ENCODE measurements at regions not wholly inside any gene's neighbourhood (a gene's known extent, or its start where the extent isn't known, plus 50 kb on each side); places are given as distances from the start of the nearest gene placed in this dataset.

DNA sequence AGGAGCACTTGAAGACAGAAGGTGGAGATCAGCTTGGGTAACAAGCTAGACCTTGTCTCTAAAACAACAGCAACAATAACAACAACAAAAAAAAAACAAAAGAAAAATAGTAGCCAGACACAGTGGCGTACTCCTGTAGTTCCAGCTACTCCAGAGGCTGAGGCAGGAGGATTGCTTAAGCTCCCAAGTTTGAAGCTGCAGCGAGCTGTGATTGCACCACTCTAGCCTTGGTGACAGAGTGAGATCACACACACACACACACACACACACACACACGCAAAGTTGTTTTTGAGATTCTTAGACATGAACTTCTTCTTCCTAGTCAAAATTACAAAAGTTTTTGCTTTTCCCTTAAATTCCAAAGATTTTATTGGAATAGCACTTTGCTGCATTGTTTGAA, 93.0 kb upstream of the IGSF10 start:
- Histone ChIP-seq H3K4me2 (no peak overlapping the region), H4K20me1 (ENCODE audit: insufficient read depth) (no peaks in the 10 kb centered on the region), H3F3A (ENCODE audit: insufficient read depth, low read depth) (0 out of 2 replicates have a peak, but pooled peaks cover 3% of the 10 kb centered on the region), H3K4me3 (no peak overlapping the region), H3K4me1 (replicated peaks; ENCODE audit: insufficient read depth) (no peaks in the 10 kb centered on the region; the same call in 1 of the 2 replicates), H3K27ac (no peak overlapping the region), H3K9me2 (ENCODE audit: insufficient read depth) (0 out of 2 replicates have a peak, but pooled peaks cover 7% of the 10 kb centered on the region), H2AFZ (no peak overlapping the region), H3K79me2 (ENCODE audit: low read depth) (no peaks in the 10 kb centered on the region), H3K9me3 (ENCODE audit: insufficient read depth, low read depth) (no peaks in the 10 kb centered on the region), H3K27me3 (ENCODE audit: insufficient read depth, low read depth) (no peaks in the 10 kb centered on the region), H3K36me3 (ENCODE audit: low read depth) (no peaks in the 10 kb centered on the region)
- DNase-seq, result no peak
- TF ChIP-seq EZH2 (IDR thresholded peaks at IDR 0.05; ENCODE audit: low read depth), result no peak
- TF ChIP-seq, protein P1, sequence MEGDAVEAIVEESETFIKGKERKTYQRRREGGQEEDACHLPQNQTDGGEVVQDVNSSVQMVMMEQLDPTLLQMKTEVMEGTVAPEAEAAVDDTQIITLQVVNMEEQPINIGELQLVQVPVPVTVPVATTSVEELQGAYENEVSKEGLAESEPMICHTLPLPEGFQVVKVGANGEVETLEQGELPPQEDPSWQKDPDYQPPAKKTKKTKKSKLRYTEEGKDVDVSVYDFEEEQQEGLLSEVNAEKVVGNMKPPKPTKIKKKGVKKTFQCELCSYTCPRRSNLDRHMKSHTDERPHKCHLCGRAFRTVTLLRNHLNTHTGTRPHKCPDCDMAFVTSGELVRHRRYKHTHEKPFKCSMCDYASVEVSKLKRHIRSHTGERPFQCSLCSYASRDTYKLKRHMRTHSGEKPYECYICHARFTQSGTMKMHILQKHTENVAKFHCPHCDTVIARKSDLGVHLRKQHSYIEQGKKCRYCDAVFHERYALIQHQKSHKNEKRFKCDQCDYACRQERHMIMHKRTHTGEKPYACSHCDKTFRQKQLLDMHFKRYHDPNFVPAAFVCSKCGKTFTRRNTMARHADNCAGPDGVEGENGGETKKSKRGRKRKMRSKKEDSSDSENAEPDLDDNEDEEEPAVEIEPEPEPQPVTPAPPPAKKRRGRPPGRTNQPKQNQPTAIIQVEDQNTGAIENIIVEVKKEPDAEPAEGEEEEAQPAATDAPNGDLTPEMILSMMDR (conservative IDR thresholded peaks at IDR 0.05), result no peak
- ChIA-PET CTCF (no interaction called here), POLR2A (ENCODE audit: unreplicated experiment) (no interaction called here)
- BruUV-seq (replicated peaks), result no TSS peak
- intact Hi-C loops (cut with micrococcal nuclease; ENCODE audit: unreplicated experiment), result no loop called here

DNA sequence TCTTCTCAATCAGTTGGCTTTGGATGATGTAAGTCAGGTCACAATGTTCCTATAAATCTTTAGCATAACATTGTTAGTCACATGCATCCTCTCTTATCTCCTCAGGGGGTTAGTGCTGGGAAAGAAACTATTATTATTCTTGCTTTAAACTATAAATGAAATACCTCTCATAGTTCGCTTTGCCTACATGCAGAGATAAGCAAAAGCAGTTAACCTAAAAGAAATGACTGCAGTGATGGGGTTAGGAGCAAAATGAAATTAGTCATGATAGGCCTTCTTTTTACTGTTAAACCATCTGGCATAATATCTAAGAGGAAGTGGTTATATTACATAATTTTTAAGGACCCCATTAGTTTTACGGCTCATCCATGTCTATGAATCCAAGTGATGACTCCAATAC, 91.7 kb upstream of the IGSF10 start:
- CTCF ChIA-PET, result no interaction called here
- Histone ChIP-seq H3K4me2 (no peak overlapping the region), H3F3A (ENCODE audit: insufficient read depth, low read depth) (0 out of 2 replicates have a peak, but pooled peaks cover 3% of the 10 kb centered on the region), H3K36me3 (ENCODE audit: low read depth) (no peaks in the 10 kb centered on the region), H3K79me2 (ENCODE audit: low read depth) (no peaks in the 10 kb centered on the region), H3K4me3 (no peak overlapping the region), H2AFZ (no peak overlapping the region), H3K27ac (no peak overlapping the region), H3K27me3 (ENCODE audit: insufficient read depth, low read depth) (no peaks in the 10 kb centered on the region), H3K4me1 (replicated peaks; ENCODE audit: insufficient read depth) (no peaks in the 10 kb centered on the region; the same call in 1 of the 2 replicates), H4K20me1 (ENCODE audit: insufficient read depth) (no peaks in the 10 kb centered on the region), H3K9me3 (ENCODE audit: insufficient read depth, low read depth) (no peaks in the 10 kb centered on the region), H3K9me2 (ENCODE audit: insufficient read depth) (0 out of 2 replicates have a peak, but pooled peaks cover 7% of the 10 kb centered on the region)
- intact Hi-C loops (cut with micrococcal nuclease; ENCODE audit: unreplicated experiment), result no loop called here
- no TSS peak for BruUV-seq (replicated peaks)
- POLR2A ChIA-PET (ENCODE audit: unreplicated experiment), result no interaction called here
- no peak for TF ChIP-seq EZH2 (IDR thresholded peaks at IDR 0.05; ENCODE audit: low read depth)
- TF ChIP-seq, protein P1 (conservative IDR thresholded peaks at IDR 0.05), result no peak
- no peak for DNase-seq

DNA sequence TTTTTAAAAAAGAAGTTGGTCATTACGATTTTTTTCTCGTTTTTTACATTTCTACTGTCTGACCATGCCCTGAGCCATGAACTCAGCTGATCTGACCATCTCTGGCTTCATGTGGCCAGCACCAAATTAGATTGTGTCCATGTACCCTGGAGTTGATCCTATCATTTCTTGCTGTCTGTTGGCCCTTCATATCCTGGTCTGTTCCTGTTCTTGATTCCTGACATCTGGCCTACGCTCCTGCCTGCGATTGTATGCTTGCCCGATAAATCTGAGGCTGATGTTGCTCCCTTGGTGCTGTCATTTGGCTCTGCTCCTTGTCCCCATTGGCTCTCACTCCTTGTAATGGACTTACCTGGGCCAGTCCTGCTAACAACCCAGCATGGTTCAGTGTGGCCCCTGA, 89.8 kb upstream of the IGSF10 start:
- H4K20me1 ChIP-seq (ENCODE audit: insufficient read depth), result no peaks in the 10 kb centered on the region
- H3K4me2 ChIP-seq, result no peak overlapping the region
- no peaks in the 10 kb centered on the region for H3K36me3 ChIP-seq (ENCODE audit: low read depth)
- H3K27me3 ChIP-seq (ENCODE audit: insufficient read depth, low read depth), result no peaks in the 10 kb centered on the region
- H3K9me2 ChIP-seq (ENCODE audit: insufficient read depth), result 0 out of 2 replicates have a peak, but pooled peaks cover 7% of the 10 kb centered on the region
- CTCF ChIA-PET, result no interaction called here
- DNase-seq, result no peak
- H3K79me2 ChIP-seq (ENCODE audit: low read depth), result no peaks in the 10 kb centered on the region
- no peak overlapping the region for H2AFZ ChIP-seq
- intact Hi-C loops (cut with micrococcal nuclease; ENCODE audit: unreplicated experiment), result no loop called here
- H3F3A ChIP-seq (ENCODE audit: insufficient read depth, low read depth), result 0 out of 2 replicates have a peak, but pooled peaks cover 3% of the 10 kb centered on the region
- TF ChIP-seq, protein P1 (conservative IDR thresholded peaks at IDR 0.05), result no peak
- no peak for TF ChIP-seq EZH2 (IDR thresholded peaks at IDR 0.05; ENCODE audit: low read depth)
- no peaks in the 10 kb centered on the region; the same call in 1 of the 2 replicates for H3K4me1 ChIP-seq (replicated peaks; ENCODE audit: insufficient read depth)
- POLR2A ChIA-PET (ENCODE audit: unreplicated experiment), result no interaction called here
- no peak overlapping the region for H3K27ac ChIP-seq
- no TSS peak for BruUV-seq (replicated peaks)
- H3K4me3 ChIP-seq, result no peak overlapping the region
- H3K9me3 ChIP-seq (ENCODE audit: insufficient read depth, low read depth), result no peaks in the 10 kb centered on the region

Measured in PC-9 (cell line).